ENCODE measurements at regions not wholly inside any gene's neighbourhood (a gene's known extent, or its start where the extent isn't known, plus 50 kb on each side); places are given as distances from the start of the nearest gene placed in this dataset.
A peak's percentile ranks its signal among the peaks of the same experiment; 100 is the strongest.

DNA sequence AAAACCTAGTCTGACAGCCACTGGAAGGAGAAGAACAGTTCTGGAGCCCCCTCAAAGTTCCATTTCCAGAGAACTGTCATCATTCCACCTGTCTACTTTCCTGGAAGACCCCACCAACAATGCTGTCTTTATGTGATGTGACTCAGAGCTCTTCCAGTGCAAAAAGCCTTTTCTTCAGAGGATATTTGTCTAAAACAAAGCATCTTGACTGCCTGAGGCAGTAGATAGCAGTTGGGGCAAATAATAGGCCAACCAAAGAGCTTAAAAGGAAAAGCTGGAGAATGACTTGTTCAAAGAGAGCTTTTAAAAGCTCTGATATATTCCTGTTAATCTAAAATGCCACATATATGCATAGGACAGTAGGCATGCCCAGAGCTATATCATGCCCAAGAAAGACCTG, 62.6 kb downstream of the MIS18A start:
- no peak for DNase-seq

DNA sequence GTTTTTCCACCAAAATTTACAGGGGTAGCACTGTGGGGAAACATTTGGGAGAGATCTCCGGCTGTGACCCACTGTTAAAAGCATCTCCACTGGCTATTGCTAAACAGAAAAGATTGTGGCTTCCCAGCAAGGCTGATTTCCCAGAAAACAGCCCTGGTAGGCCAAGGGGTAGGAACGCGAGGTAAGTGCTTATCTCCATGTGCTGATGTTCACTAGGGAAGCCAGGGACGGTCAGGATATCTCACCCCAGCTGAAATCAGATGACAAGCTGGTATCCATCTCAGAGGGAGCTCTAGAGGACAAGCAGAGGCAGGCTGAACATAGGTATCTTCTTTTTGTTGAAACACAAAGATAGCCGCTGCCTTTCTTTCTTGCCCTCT, 63.6 kb downstream of the MIS18A start:
- no peak for DNase-seq

GRCh38 chr21:32214654-32215305, 64.1 kb downstream of the MIS18A start:
- DNase-seq: no peak

DNA sequence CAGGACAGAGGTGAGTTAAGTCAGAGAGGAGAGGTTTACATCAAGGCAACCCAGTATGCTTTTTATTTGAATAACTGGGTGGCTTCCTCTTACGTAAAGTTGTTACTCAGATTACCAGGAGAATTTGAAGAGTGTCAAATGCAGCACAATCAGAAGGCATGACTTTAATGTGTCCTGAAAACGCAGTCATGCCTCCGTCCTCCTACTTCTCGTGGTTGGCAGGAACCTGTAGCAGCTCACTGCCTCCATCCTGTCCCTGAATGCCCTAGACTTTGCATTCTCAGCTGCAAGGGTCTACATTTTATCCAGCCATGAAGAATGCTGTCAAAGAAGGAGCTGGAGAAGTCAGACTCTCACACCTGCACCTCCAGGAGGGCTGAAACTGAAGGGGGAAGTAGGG, 66.7 kb downstream of the MIS18A start:
- no peak for DNase-seq

DNA sequence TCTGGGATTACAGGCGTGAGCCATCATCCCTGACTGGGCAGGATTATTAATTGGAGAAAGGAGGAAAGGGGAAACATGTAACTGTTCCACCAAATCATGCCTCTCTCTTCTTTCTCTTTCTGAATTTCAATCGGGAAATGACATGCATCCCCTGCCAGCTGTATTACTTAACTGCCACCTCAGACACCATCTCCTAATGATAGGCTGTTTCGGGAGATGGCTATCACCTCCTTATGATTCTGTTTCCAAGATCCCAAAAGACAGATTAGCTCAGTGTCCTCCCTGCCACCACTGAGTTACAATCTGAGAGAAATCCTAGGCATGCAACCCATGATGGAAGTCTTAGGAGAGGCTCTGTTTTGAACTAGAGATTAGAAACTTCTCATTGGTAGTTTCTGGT, 67.5 kb downstream of the MIS18A start:
- DNase-seq: peak; percentile 9 to 23

DNA sequence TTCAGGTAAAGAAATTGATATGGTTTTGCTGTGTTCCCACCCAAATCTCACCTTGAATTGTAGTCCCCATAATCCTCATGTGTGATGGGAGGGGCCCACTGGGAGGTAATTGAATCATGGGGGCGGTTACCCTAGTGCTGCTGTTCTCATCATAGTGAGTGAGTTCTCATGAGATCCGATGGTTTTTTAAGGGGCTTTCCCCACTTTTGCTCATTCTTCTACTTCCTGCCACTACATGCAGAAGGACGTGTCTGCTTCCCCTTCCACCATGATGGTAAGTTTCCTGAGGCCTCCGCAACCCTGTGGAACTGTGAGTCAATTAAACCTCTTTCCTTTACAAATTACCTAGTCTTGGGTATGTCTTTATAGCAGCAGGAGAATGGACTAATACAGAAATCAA, 69.3 kb downstream of the MIS18A start:
- no peak for DNase-seq

DNA sequence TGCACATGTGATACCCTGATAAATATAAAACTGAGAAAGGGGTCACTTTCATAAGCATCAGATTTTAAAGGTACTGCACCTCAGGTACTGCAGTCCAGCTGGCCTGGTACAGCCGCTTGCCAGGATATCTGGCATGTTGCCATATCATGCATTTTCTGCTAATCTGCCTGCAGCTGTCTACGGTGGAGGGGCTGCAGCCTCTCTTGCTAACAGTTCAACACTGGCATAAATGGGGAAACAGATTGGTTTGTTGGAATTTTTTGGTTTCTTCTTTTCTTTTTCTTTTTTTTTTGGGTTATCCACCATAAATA, 71.5 kb downstream of the MIS18A start:
- DNase-seq: no peak

DNA sequence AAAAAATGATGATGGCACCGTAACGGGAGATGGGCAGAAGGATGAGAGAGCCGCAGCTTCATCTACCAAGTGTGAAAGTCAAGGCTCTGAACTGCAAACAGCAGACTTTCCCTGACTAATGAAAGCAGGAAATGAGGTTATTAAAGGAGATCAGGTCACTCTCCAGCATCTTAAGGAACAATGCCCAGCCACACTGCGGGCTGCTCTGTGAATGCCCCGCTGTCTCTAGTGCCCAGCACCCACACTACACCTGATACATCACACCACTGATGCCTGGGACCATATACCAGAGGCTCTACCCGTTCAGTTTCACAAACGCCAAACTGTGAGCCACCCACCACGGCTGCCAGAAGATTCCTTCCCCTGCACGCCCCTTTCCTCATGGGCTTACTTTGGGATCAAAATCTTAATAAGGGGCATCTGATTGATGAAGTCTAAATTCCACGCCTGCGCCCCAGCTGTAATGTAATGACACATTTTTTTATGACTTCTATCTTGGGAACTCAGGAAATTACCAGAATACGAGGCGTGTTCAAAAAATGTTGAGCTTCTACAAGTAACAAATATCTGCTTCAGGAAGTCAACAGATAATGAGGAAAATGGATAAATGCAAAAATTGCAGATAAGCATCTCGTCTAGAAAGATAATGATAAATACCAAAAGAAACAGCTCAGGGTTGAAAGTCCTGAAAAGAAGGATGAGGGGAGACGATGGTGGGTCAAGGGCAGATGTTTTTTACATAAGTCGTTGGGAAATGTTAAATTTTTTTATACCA, 72.0 kb downstream of the MIS18A start:
- DNase-seq: no peak

- DNase-seq: no peak
Measured at GRCh38 chr21:32203877-32204480, 74.9 kb downstream of the MIS18A start.

DNA sequence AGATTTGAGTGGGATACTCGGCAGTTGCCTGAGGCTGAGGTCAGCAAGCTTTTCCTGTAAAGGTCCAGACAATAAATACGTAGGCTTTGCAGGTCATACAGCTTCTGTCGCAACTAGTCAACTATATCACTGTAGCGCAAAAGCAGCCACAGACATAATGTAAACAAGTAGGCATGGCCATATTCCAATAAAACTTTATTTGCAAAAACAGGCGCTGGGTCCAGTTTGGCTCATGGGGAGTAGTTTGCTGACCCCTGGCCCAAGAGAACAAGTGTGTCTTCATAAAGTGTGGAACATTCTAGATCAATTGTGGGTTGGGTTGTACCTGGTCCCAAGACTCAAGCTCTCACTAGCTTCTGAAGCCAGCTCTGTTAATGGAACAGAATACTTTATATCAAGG, 78.8 kb downstream of the MIS18A start:
- DNase-seq: no peak

GRCh38 chr21:32198384-32198783, 80.5 kb downstream of the MIS18A start:
- no peak for DNase-seq

DNA sequence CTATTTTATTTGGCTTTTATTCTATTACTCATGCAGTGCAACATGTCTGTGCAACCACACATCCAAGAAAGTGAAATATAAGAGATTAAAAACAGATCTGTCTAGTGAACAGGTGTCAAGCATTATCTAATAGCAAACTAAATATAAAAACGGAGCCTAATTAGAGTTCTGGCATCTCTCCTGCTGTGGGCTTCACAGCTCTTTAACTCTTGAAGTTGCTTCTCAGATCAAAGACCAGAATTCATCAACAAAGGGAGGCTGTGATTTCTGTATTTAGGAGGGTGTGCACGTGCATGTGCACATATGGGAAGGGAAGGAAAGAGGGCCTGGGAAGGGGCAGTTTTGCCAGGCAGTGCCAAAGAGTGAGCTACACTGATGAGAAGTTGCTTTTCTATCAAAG, 81.0 kb downstream of the MIS18A start:
- no peak for DNase-seq

DNA sequence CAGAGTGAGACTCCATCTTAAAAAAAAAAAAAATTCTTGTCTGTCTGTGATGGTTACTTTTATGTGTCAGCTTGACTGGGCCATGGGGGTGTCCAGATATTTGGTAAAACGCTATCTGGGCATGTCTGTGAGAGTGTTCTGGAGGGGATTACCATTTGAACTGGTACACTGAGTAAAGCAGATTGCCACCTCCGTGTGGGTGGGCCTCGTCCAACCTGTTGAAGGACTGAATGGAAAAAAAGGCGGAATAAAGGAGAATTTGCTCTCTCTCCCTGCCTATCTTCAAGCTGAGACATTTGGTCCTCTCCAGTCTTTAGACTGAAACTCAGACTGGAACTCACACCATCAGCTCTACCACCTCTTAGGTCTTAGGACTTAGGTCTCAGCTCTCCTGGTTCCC, 82.8 kb downstream of the MIS18A start:
- no peak for DNase-seq

DNA sequence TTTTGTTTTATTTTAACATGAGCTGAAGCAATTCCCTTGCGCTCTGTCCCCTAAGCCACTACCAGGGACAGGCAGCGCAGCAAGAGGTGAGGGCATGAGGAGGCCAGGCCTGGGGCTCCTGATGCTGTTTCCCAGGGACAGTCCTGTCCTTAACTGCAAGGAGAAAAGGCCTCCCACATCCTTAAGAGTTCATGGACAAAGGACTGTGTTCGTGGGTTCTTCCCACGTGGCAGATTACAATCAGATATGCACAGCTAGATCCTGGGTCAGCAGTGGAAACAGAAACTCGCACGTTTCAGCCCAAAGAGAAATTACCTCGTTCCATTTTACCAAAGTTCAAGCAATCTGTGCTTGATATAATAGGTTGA, 85.8 kb downstream of the MIS18A start:
- no peak for DNase-seq

DNA sequence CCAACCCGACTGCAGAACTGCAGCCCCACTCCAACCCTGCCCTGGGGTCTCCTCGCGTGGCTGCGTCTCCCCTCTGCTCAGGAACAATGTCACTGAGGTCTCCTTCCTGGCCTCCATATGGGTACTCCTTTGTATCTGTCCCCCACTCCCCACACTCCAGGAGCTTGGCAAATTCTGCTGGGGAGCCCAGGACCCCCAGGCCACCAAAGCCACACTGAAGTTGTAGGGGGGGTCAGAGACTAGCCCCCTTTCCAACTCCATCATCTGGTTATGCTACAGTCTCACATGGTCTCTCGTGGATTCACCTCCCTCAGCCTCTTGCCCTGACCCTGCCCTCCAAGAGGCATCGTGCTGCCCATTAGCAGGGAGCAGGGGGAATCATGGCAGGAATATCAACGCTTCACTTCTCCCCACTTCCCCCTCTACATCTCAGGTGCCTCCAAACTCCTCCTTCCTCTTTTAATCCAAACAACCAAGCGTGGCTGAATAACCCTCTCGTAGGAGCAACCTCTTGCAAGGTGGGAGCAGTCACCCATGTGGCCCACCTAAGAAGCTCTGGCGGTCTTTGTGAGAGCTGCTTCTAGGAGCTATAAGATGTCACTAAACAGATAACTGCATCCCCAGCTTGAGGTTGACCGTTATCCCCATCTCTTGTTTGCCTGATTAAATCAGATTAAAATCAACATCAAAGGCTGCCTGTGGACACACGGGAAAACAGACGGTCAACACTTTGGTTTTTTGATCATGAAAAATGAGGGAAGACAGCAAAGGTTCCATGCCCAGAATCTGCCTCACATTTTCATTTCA, 86.4 kb downstream of the MIS18A start:
- no peak for DNase-seq

DNA sequence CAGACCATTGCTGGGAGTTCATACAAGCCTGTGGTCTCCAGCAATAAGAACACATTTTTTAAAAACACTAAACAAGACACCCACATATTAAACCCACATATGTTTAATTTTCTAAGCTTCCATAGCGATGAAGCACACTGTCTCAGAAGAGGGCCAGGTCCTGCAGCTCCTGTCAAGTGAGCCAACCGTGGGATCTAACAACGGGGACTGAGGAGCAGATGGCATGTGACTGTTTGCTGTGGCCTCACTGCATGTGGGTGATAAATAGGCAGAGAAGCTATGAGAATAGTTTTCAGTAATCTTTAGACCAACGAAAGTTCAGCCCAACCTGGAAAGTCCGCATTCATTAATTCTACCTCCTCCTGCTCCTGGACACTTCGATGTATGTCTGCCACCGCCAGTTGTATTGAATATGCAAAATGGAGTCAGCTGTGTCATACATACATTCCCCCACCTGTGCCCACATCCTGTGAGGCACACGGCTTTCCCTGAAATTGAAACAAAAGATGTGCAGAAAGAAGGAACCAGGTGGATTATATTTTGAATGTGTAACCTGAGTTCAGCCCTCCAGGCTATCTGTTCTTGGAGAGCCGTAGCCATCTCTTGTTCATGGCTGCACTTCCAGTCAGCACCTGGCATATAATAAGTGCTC, 88.2 kb downstream of the MIS18A start:
- DNase-seq: no peak

DNA sequence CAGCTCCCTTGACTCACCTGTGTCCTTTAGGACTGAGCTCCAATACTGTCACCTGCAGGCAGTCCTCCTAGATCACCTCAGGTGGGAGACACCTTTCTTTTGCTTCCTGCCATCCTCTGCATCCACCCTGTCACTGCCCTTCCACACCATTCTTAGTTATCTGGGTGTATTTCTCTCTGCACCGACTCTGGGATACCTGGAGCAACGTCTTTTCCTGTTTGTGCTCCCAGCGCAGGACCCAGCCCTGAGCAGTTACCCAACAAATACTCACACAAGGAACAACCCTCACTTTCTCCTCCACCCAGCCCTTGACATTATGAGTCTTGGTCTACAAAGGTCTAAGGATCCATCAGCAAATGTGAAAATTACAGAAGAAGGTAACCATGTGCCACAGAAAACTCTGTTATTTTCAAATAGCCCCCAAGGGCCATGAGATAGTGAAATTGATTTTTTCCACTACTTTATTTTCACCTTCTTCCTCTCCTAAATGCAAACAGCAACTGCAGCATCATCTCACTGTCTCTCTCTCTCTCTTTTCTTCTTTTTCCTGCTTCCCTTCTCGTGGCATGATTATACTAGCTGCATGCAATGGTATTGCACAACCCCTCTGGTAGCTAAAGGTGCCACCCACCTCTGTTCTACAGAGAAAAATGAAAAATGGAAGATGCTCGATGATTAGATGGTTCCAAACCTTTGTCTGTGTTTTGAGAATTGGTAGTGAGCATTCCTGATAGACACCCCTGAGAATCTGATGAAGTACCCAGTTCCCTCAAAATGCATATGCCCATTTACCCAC, 89.0 kb downstream of the MIS18A start:
- no peak for DNase-seq

DNA sequence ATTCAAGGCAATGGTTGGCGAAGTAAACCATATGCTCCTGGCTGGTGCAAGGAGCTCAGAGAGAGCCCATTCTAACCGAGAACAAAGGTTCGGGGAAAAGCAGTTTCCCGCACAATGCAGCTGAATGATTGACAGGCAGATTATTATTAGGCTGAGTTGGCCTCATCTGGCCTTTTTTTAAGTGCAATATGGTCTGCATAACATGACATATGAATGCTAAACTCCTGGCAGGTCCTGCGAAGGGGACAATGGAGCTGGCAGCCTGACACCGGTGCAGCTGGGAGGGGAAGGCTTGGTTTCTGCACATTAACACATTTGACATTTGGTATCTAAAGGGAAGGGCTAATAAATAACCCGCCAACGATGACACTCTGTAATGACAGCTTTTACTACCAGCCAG, 92.0 kb downstream of the MIS18A start:
- DNase-seq: no peak

DNA sequence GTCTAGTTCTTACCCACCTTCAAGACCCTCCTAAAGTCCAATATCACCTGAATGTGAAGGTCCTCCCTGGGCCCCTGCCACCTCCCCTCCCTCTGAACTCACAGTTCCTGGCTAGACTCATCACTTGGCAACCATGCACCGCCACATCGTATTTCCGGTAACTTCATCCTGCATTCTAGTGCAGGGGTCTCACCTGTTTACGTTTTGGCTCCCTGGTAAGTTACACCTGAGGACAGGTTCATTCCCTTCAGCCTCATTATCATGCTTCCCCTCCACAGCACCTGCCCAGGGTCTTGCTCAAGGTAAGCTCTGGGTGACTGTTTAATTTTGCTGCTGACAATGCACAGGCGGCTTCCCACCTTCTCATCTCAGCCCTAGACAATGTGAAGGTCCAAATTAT, 93.1 kb downstream of the MIS18A start:
- DNase-seq: no peak

GRCh38 chr21:32185103-32185502, 93.7 kb downstream of the MIS18A start:
- DNase-seq: no peak

DNA sequence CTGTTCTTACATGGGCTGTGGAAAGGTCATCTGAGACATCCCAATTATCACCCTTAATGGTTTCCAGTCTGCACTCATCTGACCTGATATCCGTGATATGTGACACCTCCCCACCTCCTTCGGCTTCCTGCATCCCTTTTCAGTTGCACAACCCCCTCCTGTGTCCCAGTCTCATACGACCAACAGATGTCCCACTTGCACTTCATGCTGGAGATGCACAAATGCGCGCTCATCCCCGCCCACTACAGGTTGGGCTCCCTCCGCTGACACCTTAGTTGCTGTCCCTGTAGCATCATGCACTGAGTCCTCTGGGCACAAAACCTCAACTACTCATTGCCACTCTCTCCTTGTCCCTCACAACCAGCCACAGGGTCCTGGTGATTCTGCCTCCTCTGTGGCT, 94.4 kb downstream of the MIS18A start:
- DNase-seq: no peak
